ENCODE measurements at regions not wholly inside any gene's neighbourhood (a gene's known extent, or its start where the extent isn't known, plus 50 kb on each side); places are given as distances from the start of the nearest gene placed in this dataset.

DNA sequence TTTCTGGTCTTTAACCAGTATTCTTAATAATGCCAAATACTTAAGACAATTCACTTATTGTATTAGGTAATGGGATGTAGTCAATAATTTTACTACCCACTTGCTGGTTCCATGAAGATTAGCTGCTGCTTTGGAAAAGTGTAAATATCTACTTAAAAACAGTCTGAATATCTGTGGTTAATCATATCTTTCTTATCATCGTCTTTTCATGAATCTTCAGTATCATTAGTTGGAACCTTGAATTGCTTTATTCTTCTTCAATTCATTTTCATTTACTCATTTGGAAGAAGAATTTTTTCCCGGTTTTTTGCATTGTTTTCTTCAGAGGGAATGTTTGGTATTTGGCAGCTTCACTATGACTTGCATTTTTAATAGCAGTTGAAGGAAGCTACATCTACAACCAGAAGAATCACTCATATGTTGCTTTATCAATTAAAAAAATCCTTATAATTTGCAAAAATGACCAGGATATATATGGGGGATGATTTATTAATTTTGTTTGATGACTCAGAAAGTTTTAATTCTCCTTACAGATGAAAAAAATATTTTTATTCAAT, 1398.3 kb upstream of the CDH6 start:
- in situ Hi-C loops (cut with MboI; ENCODE audit: low pct_ligation_motif_present in 1 of 4, low pct_unique_long_range_greater_than_20kb in 1 of 4, low sequenced_read_pairs in 3 of 4) (no loop called here), intact Hi-C loops (cut with DNase I; ENCODE audit: low total_unique reads) (no loop called here)
- Histone ChIP-seq H3K36me3 (no peaks in the 10 kb centered on the region), H3K4me1 (no peaks in the 10 kb centered on the region), H3K27ac (no peak overlapping the region), H3K27me3 (no peaks in the 10 kb centered on the region), H3K4me3 (no peak overlapping the region), H3K9me3 (no peaks in the 10 kb centered on the region)
- TF ChIP-seq, protein P1, sequence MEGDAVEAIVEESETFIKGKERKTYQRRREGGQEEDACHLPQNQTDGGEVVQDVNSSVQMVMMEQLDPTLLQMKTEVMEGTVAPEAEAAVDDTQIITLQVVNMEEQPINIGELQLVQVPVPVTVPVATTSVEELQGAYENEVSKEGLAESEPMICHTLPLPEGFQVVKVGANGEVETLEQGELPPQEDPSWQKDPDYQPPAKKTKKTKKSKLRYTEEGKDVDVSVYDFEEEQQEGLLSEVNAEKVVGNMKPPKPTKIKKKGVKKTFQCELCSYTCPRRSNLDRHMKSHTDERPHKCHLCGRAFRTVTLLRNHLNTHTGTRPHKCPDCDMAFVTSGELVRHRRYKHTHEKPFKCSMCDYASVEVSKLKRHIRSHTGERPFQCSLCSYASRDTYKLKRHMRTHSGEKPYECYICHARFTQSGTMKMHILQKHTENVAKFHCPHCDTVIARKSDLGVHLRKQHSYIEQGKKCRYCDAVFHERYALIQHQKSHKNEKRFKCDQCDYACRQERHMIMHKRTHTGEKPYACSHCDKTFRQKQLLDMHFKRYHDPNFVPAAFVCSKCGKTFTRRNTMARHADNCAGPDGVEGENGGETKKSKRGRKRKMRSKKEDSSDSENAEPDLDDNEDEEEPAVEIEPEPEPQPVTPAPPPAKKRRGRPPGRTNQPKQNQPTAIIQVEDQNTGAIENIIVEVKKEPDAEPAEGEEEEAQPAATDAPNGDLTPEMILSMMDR (IDR thresholded peaks at IDR 0.05), result no peak
- TF ChIP-seq POLR2AphosphoS5 (IDR thresholded peaks at IDR 0.05) (no peak), POLR2A (IDR thresholded peaks at IDR 0.05) (no peak), EP300 (IDR thresholded peaks at IDR 0.05; ENCODE audit: low read depth) (no peak)
- 58 to 72% methylated on average over 2 of the region's 2 CpGs for WGBS, 2 donors (ENCODE audit: low coverage in 1 of 2)
- DNase-seq, result no peak

DNA sequence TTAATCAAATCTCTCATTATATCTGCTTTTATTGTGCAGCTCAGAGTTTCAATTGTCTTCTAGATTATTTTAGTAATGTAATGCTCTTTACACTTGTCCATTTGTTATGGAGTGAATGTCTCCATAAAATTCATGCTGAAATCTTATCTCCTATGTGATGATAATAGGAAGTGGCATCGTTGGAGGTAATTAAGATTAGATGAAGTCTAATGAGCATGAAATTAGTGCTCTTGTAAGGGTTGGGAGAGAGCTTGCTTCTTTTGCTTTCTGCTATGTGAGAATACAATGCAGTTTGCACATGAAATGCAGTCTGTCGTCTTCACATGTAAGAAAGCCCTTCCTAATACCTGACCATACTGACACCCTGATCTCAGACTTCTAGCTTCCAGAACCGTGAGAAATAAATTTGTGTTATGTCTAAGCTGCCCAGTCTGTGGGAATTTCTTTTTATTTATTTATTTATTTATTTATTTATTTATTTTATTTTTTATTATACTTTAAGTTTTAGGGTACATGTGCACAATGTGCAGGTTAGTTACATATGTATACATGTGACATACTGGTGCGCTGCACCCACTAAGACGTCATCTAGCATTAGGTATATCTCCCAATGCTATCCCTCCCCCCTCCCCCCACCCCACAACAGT, 1399.2 kb upstream of the CDH6 start:
- in situ Hi-C loops (cut with MboI; ENCODE audit: low pct_ligation_motif_present in 1 of 4, low pct_unique_long_range_greater_than_20kb in 1 of 4, low sequenced_read_pairs in 3 of 4), result no loop called here
- TF ChIP-seq, protein P1 (IDR thresholded peaks at IDR 0.05), result no peak
- TF ChIP-seq POLR2AphosphoS5 (IDR thresholded peaks at IDR 0.05) (no peak), EP300 (IDR thresholded peaks at IDR 0.05; ENCODE audit: low read depth) (no peak), POLR2A (IDR thresholded peaks at IDR 0.05) (no peak)
- intact Hi-C loops (cut with DNase I; ENCODE audit: low total_unique reads), result no loop called here
- Histone ChIP-seq H3K4me1 (no peaks in the 10 kb centered on the region), H3K9me3 (no peaks in the 10 kb centered on the region), H3K27me3 (no peaks in the 10 kb centered on the region), H3K4me3 (no peak overlapping the region), H3K27ac (no peak overlapping the region), H3K36me3 (no peaks in the 10 kb centered on the region)
- DNase-seq, result no peak
- 56 to 75% methylated on average over 4 to 5 of the region's 5 CpGs for WGBS, 2 donors (ENCODE audit: low coverage in 1 of 2)

DNA sequence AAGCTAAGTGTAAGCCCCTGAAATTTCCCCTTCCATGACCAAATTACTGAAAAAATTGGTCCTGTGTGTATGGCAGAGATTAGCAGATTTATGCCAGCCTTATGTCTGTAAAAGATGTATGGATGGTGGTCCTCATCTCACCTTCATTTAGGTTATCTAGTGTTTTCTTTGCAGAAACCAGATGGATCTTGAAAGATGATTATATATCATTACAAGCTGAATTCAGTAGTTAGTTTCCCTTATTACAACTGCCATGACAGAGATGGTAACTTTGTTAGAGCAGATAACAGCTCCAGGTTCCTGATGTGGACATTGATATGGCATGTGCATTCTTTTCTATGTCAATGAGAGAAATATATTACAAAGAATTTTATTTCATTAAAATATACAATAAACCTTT, 1403.2 kb upstream of the CDH6 start:
- DNase-seq, result no peak
- Histone ChIP-seq H3K4me3 (no peak overlapping the region), H3K27ac (no peak overlapping the region), H3K4me1 (no peaks in the 10 kb centered on the region), H3K36me3 (no peaks in the 10 kb centered on the region), H3K27me3 (no peaks in the 10 kb centered on the region), H3K9me3 (no peaks in the 10 kb centered on the region)
- TF ChIP-seq EP300 (IDR thresholded peaks at IDR 0.05; ENCODE audit: low read depth) (no peak), POLR2A (IDR thresholded peaks at IDR 0.05) (no peak), POLR2AphosphoS5 (IDR thresholded peaks at IDR 0.05) (no peak)
- TF ChIP-seq, protein P1 (IDR thresholded peaks at IDR 0.05), result no peak
- intact Hi-C loops (cut with DNase I; ENCODE audit: low total_unique reads), result no loop called here
- in situ Hi-C loops (cut with MboI; ENCODE audit: low pct_ligation_motif_present in 1 of 4, low pct_unique_long_range_greater_than_20kb in 1 of 4, low sequenced_read_pairs in 3 of 4), result no loop called here

DNA sequence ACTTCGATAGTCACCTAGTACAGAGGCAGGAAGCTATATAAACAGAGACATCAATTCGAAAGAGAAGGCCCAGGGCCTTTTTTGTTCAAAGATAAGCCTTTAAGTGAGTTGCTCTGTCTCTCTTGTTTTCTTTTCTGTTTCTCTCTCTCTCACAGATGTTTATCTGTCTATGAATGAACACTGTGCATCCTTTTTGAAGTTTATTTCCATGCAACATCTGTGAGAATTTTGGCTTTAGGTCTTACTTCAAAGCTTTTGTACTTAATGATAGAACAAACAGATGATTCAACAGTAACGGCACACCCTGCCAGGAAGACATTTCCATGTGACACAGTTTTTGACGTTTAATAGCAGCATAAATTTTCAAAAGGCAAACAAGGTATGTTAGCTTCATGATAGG, 1413.1 kb upstream of the CDH6 start:
- intact Hi-C loops (cut with DNase I; ENCODE audit: low total_unique reads), result no loop called here
- no peak overlapping the region for H3K27ac ChIP-seq
- no peak for DNase-seq
- H3K27me3 ChIP-seq, result no peaks in the 10 kb centered on the region
- TF ChIP-seq, protein P1 (IDR thresholded peaks at IDR 0.05), result no peak
- no peak for TF ChIP-seq EP300 (IDR thresholded peaks at IDR 0.05; ENCODE audit: low read depth)
- TF ChIP-seq POLR2A (IDR thresholded peaks at IDR 0.05), result no peak
- no peak for TF ChIP-seq POLR2AphosphoS5 (IDR thresholded peaks at IDR 0.05)
- H3K4me1 ChIP-seq, result no peaks in the 10 kb centered on the region
- no peak overlapping the region for H3K4me3 ChIP-seq
- H3K36me3 ChIP-seq, result no peaks in the 10 kb centered on the region
- 22 to 35% methylated on average over 4 of the region's 4 CpGs for WGBS, 2 donors (ENCODE audit: low coverage in 1 of 2)
- H3K9me3 ChIP-seq, result peaks cover 0 to 5% of the 10 kb centered on the region in 2 donors
- in situ Hi-C loops (cut with MboI; ENCODE audit: low pct_ligation_motif_present in 1 of 4, low pct_unique_long_range_greater_than_20kb in 1 of 4, low sequenced_read_pairs in 3 of 4), result no loop called here
